ENCODE measurements at regions not wholly inside any gene's neighbourhood (a gene's known extent, or its start where the extent isn't known, plus 50 kb on each side); places are given as distances from the start of the nearest gene placed in this dataset.

DNA sequence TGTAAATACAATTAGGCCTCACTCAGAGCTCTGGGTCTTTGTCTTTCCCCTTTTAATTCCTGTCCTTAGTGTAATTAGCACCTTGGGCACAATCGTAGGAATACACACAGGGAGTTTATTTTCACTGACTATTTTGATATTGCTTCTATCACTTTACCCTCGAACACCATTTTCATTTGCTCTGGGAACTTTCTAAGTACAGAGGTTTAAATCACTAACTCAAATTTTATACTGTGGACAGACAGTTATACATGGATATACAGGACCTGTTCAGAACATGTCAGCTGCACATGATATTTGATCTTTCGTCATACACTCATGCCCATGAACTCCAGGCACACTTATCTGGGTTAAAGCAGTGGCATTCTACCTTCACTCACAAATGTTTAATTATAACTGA, 217.8 kb upstream of the TMEM161B start:
- no peak for TF ChIP-seq GATA3 (IDR thresholded peaks at IDR 0.05; ENCODE audit: low read depth, low read length)
- TF ChIP-seq GATA2 (IDR thresholded peaks at IDR 0.05; ENCODE audit: low read depth, low read length), result no peak
